ENCODE measurements at regions not wholly inside any gene's neighbourhood (a gene's known extent, or its start where the extent isn't known, plus 50 kb on each side); places are given as distances from the start of the nearest gene placed in this dataset.
"Not testable (repeated sequence)": the region's sequence is repeated elsewhere in the genome, so short reads cannot be mapped to it uniquely, and the experiment has no call there.

GRCh38 chr21:16426936-16427335, 697.2 kb downstream of the USP25 start:
- no peak for DNase-seq

DNA sequence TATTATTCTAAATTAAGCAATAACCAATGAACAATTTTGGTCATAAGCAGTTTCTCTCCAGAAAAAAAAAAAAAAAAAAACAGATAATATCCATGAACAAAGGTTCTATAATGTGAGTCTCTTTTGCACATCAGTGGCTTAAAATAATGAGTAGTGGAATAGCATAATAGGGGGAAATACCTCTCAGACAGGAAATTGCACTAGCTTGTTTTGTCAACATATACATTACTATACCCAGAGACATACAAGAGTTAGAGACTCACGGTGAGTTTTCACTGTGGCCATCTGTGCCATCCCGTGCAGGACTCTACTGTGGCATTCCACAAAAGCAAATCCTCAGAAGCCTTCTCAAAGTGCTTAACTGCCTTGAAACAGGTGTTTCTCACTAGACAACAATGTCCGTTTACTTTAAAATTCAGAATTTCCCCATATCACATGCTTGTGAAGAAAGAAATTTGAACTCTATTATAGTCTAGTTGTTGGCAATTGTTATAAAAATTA, 697.9 kb downstream of the USP25 start:
- no peak for DNase-seq

DNA sequence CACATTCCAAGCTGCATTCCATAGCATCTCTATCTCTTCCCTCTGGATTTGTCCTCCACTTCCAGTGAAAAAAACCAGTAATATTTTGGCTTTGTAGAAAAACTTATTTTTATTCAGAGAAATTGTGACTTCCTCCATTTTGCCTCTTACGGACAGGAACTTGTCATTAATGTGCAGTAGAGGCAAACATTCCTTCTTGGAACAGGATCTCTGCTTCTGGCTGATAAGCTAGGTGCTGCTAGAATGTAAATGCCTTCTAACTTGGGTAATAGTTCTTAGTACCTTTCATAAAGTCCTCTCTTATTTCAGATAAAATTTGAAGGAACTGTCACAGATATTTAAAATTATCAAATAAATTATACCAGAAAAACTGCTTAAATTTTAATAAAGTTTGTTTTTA, 707.8 kb downstream of the USP25 start:
- no peak for DNase-seq

DNA sequence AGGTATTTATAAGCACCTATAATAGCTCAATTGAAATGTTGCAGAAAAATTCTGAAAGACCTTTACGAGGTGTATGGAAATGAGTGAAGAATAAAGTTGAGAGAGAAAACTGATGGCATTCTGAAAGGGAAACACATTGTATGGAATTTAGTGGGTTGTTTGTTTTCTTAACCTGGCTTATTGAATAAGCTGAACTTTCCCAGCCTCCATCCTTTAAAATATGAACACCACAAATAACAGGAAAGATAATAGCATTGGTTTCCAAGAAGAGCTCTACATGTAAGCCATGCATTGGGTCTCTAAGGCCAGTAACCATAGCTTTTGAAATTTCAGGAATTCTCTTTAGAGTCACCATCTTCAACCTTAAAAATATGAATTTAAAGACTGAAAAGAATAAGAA, 709.0 kb downstream of the USP25 start:
- no peak for DNase-seq

- DNase-seq, result no peak
These were observed 712.0 kb downstream of the USP25 start for GRCh38 chr21:16441789-16442188.

DNA sequence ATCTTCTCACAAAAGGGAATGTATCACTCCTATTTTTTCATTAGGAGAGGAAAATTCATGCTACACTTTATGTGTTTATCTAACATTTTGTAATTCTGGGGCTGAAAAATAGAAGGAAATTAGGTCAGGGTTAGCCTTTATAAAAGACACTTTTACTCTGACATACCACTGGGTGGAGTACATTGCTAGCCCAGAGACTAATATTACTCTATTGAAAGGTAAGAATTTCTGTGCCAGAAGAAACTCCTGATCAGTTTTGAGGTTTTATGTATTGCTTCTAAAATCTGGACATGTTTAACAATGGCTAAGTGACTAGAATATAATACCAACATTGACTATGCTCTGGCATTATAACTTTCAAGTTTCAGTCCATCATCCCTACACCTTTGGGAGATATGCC, 724.6 kb downstream of the USP25 start:
- DNase-seq, result no peak

DNA sequence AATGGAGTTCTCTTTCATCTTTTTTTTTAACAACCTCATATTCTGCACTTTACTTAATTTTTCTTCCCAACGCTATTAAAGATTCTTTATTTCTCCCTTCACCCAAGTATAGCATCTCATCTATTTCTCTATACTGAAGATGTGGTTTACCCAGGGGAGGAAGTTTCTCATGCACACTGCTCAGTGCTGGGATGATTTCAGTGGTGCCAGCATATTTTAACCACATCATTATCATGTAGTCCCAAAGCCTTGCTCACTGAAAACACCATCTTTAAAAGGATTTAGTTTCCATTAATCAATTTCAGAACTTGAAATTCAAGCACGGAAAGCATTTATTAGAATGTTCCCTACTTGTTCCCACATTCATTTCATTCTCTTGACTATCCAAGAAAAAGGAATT, 725.7 kb downstream of the USP25 start:
- no peak for DNase-seq

DNA sequence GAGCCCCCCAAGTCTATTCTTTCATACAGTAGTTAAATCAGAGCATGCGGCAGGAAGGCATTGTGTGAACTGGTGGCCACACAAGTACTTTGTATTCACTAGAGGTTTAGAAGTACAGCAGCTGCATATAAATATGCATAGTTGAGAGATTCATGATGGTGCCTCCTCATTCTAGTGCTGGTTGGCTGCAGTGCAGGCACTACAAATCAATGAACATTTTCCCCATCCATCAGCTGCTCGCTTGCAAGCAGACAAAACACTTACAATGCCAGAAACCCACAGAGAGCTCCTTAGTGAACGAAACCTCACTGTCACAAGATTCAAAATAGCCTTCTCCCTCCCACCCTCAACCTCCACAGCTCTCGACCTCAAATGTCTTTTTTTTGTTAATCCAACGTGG, 726.2 kb downstream of the USP25 start:
- no peak for DNase-seq

DNA sequence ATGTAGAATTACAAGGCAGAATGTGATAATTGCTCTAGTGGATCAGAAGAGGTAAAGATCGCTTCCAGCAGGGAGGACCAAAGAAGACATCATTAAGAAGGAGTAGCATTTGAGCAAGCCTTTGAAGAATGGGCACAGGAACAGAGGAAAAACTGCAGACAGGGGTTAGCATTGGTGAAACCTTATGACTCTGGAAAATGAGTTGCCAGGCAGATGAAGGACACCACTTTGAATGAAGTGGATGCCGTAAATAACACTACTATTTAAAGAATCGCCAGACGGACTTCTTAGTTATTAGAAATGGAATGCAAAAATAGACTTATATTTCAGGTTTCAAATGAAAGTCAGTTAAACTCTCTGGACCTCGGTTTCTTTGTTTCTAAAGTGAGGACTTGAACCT, 727.7 kb downstream of the USP25 start:
- no peak for DNase-seq

- no peak for DNase-seq
These were observed 731.2 kb downstream of the USP25 start for GRCh38 chr21:16460936-16461335.

DNA sequence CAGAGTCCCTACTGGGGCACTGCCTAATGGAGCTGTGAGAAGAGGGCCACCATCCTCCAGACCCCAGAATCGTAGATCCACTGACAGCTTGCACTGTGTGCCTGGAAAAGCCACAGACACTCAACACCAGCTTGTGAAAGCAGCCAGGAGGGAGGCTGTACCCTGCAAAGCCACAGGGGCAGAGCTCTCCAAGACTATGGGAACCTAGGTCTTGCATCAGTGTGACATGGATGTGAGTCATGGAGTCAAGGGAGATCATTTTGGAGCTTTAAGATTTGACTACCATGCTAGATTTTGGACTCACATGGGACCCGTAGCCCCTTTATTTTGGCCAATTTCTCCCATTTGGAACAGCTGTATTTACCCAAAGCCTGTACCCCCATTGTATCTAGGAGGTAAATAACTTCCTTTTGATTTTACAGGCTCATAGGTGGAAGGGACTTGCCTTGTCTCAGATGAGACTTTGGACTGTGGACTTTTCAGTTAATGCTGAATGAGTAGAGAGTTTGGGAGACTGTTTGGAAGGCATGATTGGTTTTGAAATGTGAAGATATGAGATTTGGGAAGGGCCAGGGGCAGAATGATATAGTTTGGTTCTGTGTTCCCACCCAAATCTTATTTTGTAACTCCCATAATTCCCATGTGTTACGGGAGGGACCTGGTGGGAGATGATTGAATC, 734.6 kb downstream of the USP25 start:
- not testable (repeated sequence) for DNase-seq

- DNase-seq, result no peak
These were observed 738.4 kb downstream of the USP25 start for GRCh38 chr21:16468184-16468583.

- DNase-seq, result no peak
These were observed 744.2 kb downstream of the USP25 start for GRCh38 chr21:16473988-16474387.

DNA sequence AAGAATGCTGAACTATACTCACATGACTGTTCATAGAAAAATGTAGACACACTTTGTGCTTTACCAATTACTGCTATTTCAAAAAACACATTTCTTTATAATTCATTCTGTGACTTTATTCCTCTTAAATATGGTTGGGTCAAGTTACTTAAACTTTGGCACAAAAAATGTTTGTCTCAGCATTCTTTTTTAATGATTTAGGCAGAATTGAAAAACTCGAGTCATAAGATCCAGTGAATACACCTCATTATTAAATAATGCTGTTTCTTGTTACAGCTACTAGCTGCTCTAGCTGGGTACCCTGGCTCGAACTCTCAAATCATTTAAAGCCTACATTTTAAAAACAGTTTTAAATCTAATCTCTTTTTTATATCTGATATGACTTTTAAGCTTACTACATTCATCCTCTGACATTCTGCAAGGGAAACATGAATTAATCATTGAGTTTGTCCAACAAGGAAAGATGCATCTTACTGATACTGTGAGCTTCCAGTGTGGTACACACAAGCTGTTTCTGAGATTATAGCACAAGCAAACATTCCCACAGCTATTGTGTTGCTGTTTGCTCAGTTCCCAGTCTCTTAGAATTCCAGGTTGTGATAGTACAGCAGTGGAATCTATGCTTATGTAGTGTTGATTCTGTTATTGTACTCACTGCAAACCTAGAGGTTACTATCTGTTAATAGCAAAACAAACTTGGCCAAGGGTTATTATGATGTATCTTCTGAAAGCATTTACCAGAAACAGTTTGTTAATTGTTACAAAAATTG, 746.5 kb downstream of the USP25 start:
- no peak for DNase-seq

- DNase-seq, result no peak
These were observed 758.3 kb downstream of the USP25 start for GRCh38 chr21:16488042-16488441.

GRCh38 chr21:16492356-16492755, 762.6 kb downstream of the USP25 start:
- DNase-seq, result no peak

GRCh38 chr21:16492892-16493291, 763.1 kb downstream of the USP25 start:
- DNase-seq, result no peak

DNA sequence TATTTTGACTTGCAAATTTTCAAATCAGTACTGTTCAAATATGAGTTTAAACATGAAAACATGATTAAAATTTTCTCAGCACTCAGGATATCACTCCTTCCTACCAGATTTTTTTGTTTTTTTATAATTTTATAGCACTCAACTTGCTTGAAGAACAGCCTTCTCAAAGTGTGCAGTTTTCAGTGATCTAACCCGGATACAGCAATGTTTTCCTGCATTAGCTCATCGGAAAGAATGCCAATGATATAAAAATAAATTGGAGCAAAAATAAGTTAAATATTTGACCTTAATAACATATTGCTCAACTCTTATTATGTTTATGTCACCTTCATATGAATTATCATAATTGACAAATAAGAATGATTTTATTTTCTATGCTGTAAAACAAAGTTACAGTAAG, 766.8 kb downstream of the USP25 start:
- no peak for DNase-seq

- DNase-seq, result no peak
These were observed 770.5 kb downstream of the USP25 start for GRCh38 chr21:16500271-16500670.

DNA sequence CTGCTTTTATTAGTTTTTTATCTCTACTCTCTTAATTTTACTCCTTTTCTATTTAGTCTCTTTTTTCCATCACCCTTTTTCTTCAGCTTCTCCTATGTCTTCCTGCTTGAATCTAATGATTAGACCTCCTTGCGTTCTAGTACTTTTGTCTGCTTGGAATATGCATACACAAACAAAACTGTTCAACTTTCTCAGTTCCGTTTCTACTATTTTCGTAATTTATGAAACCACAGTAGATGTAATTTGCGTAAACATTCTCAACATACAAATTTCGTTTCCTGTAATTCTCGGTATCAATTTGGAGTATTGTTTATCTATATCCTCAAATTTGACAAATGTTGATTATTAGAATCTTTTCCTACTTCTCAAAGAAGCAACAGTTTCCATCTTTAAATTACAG, 772.5 kb downstream of the USP25 start:
- DNase-seq, result no peak

DNA sequence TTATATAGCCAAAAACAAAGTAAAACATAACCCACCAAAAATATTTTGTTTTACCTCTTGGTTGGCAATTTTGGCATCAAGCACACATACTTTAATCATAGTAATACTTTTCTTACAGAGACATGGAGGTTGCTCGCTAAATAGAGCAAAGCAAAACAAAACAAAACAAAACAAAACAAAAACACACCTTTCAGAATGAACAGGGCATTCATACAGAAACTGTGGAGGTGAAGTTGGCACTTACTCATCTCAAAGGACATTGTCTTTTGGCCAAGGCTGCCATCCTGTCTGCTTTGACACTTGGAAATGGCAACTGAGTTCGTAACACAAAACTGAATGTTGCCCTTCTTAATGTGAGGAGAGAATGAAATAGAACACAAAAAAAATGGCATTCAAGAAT, 773.1 kb downstream of the USP25 start:
- DNase-seq, result no peak

DNA sequence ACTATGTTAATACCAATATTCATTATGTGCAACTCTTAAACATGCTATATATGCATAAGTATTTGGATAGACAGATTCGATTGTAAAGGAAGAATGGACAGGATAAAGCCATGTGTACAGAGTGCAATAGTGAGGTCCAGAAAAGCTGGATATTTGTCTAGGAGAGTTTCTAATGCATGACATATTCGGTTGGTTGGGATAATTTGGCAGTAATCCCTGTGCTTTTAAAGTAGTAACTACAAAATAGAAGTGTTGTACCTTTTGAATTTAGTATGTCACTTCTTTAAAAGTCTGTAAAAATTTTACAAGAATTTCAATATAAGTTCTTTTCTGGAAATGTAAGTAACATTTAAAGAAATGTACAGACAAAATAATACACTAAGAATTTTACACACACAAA, 774.5 kb downstream of the USP25 start:
- DNase-seq, result no peak

DNA sequence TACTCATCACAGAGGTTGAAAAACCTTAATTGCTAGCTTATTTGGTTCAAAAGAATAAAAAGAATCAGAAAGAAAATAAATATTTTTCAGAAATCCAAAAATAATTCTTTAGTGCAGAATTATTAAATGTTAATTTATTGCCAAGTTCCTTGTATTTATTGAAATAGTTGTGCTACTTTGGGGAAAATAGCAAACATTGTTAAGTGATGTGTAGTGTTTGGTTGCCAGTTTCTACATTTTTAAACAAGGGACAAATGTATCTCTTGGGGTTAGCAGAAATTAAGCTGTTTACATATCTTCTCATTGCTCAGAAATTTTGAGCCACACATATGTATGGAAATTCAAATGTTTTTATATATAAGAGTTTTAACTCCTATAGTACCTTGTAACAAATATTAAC, 775.0 kb downstream of the USP25 start:
- no peak for DNase-seq

DNA sequence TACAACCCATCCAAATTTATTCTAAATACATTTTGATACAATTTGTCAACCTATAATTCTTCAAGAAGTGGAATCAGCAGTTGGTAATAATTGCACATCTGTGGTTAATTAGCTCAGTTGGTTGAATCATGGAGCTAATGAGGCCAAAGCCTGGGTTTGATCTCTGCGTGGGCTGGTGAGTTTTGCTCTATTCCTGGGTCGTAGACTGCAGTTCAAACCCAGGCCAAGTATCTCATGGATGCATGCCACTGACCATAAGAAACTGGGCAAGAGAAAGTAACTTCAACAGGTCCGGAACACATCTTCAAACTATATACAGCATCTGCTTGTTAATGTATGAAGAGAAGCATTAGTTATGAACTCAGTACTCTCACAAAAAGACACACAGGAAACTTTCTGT, 779.7 kb downstream of the USP25 start:
- DNase-seq, result no peak

DNA sequence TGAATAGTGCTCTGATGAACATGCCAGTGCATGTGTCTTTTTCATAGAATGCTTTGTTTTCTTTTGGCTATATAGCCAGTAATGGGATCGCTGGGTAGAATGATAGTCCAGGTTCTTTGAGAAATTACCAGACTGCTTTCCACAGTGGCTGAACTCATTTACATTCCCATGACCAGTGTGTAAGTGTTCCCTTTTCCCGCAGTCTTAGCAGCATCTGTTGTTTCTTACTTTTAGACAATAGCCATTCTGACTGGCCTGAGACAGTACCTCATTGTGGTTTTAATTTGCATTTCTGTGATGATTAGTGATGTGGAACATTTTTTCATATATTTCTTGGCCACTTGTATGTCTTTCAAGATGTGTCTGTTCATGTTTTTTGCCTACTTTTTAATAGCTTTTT, 784.5 kb downstream of the USP25 start:
- DNase-seq, result no peak
